Chondrocyte (in vitro differentiated cells): ENCODE measurements at regions not wholly inside any gene's neighbourhood (a gene's known extent, or its start where the extent isn't known, plus 50 kb on each side); places are given as distances from the start of the nearest gene placed in this dataset.

Experiments
- DNase-seq: peaks from one replicate; pipeline ENCODE4 v3.0.0; 2021; ENCODE audit warnings: mixed read lengths, low spot score
- H3K27ac Mint-ChIP-seq: one replicate; pipeline ENCODE4 v1.8.0; 2021; ENCODE audit warnings: mild to moderate bottlenecking, moderate library complexity, mixed read lengths; ENCODE audit not compliant: unreplicated experiment
- H3K27me3 Mint-ChIP-seq: 2 replicates; pipeline ENCODE4 v1.8.0; 2021; ENCODE audit warnings: low read depth, mixed read lengths
- H3K36me3 Mint-ChIP-seq: 2 replicates; pipeline ENCODE4 v1.8.0; 2021; ENCODE audit warnings: low read depth, mixed read lengths
- H3K4me1 Mint-ChIP-seq: 2 replicates; pipeline ENCODE4 v1.8.0; 2021; ENCODE audit warnings: low read depth, mild to moderate bottlenecking, mixed read lengths
- H3K4me3 Mint-ChIP-seq: one replicate; pipeline ENCODE4 v1.8.0; 2021; ENCODE audit warnings: mild to moderate bottlenecking, moderate library complexity, mixed read lengths; ENCODE audit not compliant: unreplicated experiment
- H3K9me3 Mint-ChIP-seq: 2 replicates; pipeline ENCODE4 v1.8.0; 2021; ENCODE audit warnings: low read depth, mixed read lengths
- TF ChIP-seq, protein P1 (sequence below): fragments of 200-600 bp; sonication (generic); IDR thresholded peaks from 2 replicates; pipeline ENCODE4 v1.5.0; 2021; ENCODE audit warnings: antibody characterized with exemption, mild to moderate bottlenecking, moderate library complexity

GRCh38 chrX:10021461-10022272 lies 54.5 kb downstream of the CLDN34 start:
- no peak for DNase-seq
- Mint-ChIP-seq H3K27me3 (no peaks in the 10 kb centered on the region), H3K27ac (no peak overlapping the region), H3K4me3 (no peak overlapping the region), H3K4me1 (peaks cover 44% of the 10 kb centered on the region), H3K36me3 (no peaks in the 10 kb centered on the region), H3K9me3 (peaks cover 8% of the 10 kb centered on the region)
- TF ChIP-seq, protein P1, sequence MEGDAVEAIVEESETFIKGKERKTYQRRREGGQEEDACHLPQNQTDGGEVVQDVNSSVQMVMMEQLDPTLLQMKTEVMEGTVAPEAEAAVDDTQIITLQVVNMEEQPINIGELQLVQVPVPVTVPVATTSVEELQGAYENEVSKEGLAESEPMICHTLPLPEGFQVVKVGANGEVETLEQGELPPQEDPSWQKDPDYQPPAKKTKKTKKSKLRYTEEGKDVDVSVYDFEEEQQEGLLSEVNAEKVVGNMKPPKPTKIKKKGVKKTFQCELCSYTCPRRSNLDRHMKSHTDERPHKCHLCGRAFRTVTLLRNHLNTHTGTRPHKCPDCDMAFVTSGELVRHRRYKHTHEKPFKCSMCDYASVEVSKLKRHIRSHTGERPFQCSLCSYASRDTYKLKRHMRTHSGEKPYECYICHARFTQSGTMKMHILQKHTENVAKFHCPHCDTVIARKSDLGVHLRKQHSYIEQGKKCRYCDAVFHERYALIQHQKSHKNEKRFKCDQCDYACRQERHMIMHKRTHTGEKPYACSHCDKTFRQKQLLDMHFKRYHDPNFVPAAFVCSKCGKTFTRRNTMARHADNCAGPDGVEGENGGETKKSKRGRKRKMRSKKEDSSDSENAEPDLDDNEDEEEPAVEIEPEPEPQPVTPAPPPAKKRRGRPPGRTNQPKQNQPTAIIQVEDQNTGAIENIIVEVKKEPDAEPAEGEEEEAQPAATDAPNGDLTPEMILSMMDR: no peak

GRCh38 chrX:10022273-10022541 lies 55.0 kb downstream of the CLDN34 start:
- Mint-ChIP-seq H3K9me3 (peaks cover 11% of the 10 kb centered on the region), H3K36me3 (no peaks in the 10 kb centered on the region), H3K4me3 (no peak overlapping the region), H3K27me3 (no peaks in the 10 kb centered on the region), H3K4me1 (peaks cover 39% of the 10 kb centered on the region), H3K27ac (no peak overlapping the region)
- DNase-seq: no peak
- TF ChIP-seq, protein P1: no peak

DNA sequence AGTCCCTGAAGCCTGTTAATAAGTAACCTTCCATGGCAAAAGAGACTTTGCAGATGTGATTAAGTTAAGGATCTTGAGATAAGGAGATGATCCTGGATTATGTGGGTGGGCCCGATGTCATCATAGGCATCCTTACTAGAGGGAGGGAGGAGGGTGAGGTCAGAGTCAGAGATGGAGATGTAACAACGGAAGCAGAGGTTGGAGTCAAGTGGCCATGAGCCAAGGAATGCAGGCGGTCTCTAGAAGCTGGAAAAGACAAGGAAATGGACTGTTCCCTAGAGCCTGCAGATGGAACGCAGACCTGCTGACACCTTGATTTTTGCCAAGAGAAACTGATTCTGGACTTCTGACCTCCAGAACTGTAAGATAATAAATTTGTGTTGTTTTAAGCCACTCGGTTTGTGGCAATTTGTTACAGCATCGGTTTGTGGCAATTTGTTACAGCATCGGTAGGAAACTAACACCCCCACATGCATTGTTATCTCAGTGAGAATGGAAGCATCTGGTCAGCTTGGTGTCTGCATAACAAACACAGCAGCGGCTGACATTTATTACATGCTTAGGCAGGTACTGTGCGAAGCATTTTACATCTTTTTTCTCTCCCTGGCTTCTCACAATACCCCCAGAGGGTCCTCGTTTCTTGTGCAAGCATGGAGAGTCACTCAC lies 55.6 kb downstream of the CLDN34 start:
- peaks cover 3% of the 10 kb centered on the region for H3K36me3 Mint-ChIP-seq
- H3K4me1 Mint-ChIP-seq: peaks cover 34% of the 10 kb centered on the region
- peaks cover 15% of the 10 kb centered on the region for H3K9me3 Mint-ChIP-seq
- no peak overlapping the region for H3K4me3 Mint-ChIP-seq
- no peaks in the 10 kb centered on the region for H3K27me3 Mint-ChIP-seq
- TF ChIP-seq, protein P1: no peak
- H3K27ac Mint-ChIP-seq: no peak overlapping the region
- DNase-seq: no peak

DNA sequence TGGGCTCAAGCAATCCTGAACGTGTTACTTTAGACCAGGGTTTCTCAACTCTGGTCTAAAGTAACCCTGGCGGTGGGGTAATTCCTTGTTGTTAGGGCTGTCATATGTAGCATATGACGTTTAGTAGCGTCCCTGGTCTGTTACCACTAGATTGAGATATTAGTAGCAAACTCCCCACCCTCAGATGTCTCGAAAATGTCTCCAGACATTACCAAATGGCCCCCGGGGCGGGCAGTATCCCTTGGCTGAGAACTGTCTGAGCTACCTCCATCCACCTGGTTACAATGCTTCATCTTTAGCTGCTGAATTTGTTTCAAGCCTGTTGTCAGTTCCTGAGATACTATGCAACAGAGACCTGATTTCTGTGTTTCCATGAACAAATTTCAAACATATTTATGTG lies 56.7 kb downstream of the CLDN34 start:
- no peak for DNase-seq

DNA sequence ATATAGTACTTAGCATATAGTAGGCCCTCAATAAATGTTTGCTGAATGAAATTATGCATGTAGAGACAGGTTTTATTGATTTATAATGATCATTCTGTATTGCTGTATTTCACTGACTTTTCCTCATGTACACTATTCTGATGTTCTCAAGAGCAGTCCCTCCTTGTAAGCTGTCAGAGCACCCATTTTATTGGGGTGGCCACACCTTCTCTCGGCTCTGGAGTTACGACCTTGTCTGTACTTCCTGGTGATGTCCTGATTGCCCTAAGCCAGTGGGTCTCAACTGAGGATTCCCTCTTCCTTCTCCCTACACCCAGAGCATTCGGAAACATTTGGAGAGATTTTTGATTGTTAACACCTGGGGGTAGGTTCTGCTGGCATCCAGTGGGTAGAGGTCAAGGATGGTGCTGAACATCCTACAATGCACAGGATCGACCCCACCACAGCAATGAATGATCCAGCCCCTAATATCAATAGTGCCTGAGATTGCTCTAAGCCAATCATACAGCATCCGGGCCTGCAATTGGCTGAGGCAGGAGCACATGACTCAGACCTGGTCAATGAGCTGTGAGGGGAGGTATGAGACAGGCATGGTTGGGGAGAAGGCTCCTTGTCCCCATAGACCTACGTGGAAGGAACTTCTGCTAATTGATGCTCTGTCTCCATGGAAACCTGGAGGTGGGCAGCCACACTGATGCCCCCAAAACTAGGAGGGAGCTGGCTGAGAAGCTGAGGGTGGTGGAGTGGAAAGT lies 58.8 kb downstream of the CLDN34 start:
- TF ChIP-seq, protein P1: no peak
- Mint-ChIP-seq H3K4me1 (peaks cover 26% of the 10 kb centered on the region), H3K9me3 (peaks cover 15% of the 10 kb centered on the region), H3K36me3 (peaks cover 3% of the 10 kb centered on the region), H3K27ac (no peak overlapping the region), H3K4me3 (no peak overlapping the region), H3K27me3 (no peaks in the 10 kb centered on the region)
- DNase-seq: no peak

More for the DNA sequence above, 56.7 kb downstream of the CLDN34 start:
- peaks cover 15% of the 10 kb centered on the region for H3K9me3 Mint-ChIP-seq
- H3K36me3 Mint-ChIP-seq: peaks cover 3% of the 10 kb centered on the region
- TF ChIP-seq, protein P1: no peak
- no peak overlapping the region for H3K27ac Mint-ChIP-seq
- no peak overlapping the region for H3K4me3 Mint-ChIP-seq
- H3K27me3 Mint-ChIP-seq: no peaks in the 10 kb centered on the region
- H3K4me1 Mint-ChIP-seq: peaks cover 22% of the 10 kb centered on the region
